PC-3 (cell line): ENCODE measurements at regions not wholly inside any gene's neighbourhood (a gene's known extent, or its start where the extent isn't known, plus 50 kb on each side); places are given as distances from the start of the nearest gene placed in this dataset.
"Not testable (repeated sequence)": the region's sequence is repeated elsewhere in the genome, so short reads cannot be mapped to it uniquely, and the experiment has no call there.

Experiments
- ATAC-seq: fragments of 200-7000 bp; cut with Tn5 transposase; 2 replicates; pipeline ENCODE4 v1.9.1; 2020; ENCODE audit warnings: mild to moderate bottlenecking, moderate library complexity
- BruUV-seq: library from RNA; stranded (reverse); fragments of 400-500 nt; replicated peaks from 2 replicates; lab custom pipeline; 2021; lab: Mats Ljungman, UMichigan
- CTCF ChIA-PET: fragments of 300-600 bp; sonication (Branson Sonifier 250); formaldehyde crosslinking; loops from one replicate; lab custom pipeline; 2022; ENCODE audit warnings: antibody characterized with exemption; lab: Charles Lee
- POLR2A ChIA-PET: fragments of 300-600 bp; sonication (Branson Sonifier 250); formaldehyde crosslinking; loops from one replicate; lab custom pipeline; 2022; ENCODE audit warnings: antibody characterized with exemption; ENCODE audit not compliant: unreplicated experiment; lab: Charles Lee
- DNase-seq: peaks from one replicate; pipeline ENCODE4 v3.0.0-alpha.2; 2015
- H2AFZ ChIP-seq: fragments of 300-600 bp; sonication (generic); 2 replicates; pipeline ENCODE4 v1.6.0; 2016; ENCODE audit warnings: antibody characterized with exemption, low read length
- H3F3A ChIP-seq: fragments of 300-600 bp; sonication (generic); one replicate; pipeline ENCODE4 v1.6.0; 2017; ENCODE audit warnings: antibody characterized with exemption, low read length, control low read depth, mild to moderate bottlenecking; ENCODE audit not compliant: unreplicated experiment
- H3K27ac ChIP-seq: fragments of 300-600 bp; sonication (generic); 2 replicates; pipeline ENCODE4 v1.5.1; 2016; ENCODE audit warnings: mild to moderate bottlenecking, low read length
- H3K27me3 ChIP-seq: fragments of 300-600 bp; sonication (generic); 2 replicates; pipeline ENCODE4 v1.6.1; 2016; ENCODE audit warnings: low read length, mixed read lengths
- H3K36me3 ChIP-seq: fragments of 300-600 bp; sonication (generic); 2 replicates; pipeline ENCODE4 v1.6.1; 2016; ENCODE audit warnings: low read depth, mixed run types, low read length, mixed read lengths
- H3K4me1 ChIP-seq: fragments of 300-600 bp; sonication (generic); 2 replicates; pipeline ENCODE4 v1.5.1; 2016; ENCODE audit warnings: low read length; ENCODE audit not compliant: insufficient read depth
- H3K4me2 ChIP-seq: fragments of 300-600 bp; sonication (generic); 2 replicates; pipeline ENCODE4 v1.6.0; 2016; ENCODE audit warnings: low read length
- H3K4me3 ChIP-seq: fragments of 300-600 bp; sonication (generic); 2 replicates; pipeline ENCODE4 v1.5.1; 2016; ENCODE audit warnings: mild to moderate bottlenecking, low read length, mixed read lengths
- H3K79me2 ChIP-seq: fragments of 300-600 bp; sonication (generic); 2 replicates; pipeline ENCODE4 v1.6.1; 2017; ENCODE audit warnings: low read length, mixed read lengths
- H3K9ac ChIP-seq: fragments of 300-600 bp; sonication (generic); 2 replicates; pipeline ENCODE4 v1.6.0; 2016; ENCODE audit warnings: mild to moderate bottlenecking, low read length
- H3K9me2 ChIP-seq: fragments of 300-600 bp; sonication (generic); replicated peaks from 2 replicates; pipeline ENCODE4 v1.6.1; 2016; ENCODE audit warnings: mixed run types, low read length, mixed read lengths
- H3K9me3 ChIP-seq: fragments of 300-600 bp; sonication (generic); 2 replicates; pipeline ENCODE4 v1.6.1; 2016; ENCODE audit warnings: low read length, mixed read lengths
- H4K20me1 ChIP-seq: fragments of 300-600 bp; sonication (generic); 2 replicates; pipeline ENCODE4 v1.6.1; 2016; ENCODE audit warnings: low read length, mixed read lengths
- CTCF ChIP-seq: fragments of 300-600 bp; sonication (generic); conservative IDR thresholded peaks from 2 replicates; pipeline ENCODE4 v1.5.1; 2017; ENCODE audit warnings: antibody characterized with exemption, low read depth, mild to moderate bottlenecking, low read length
- EZH2 ChIP-seq: fragments of 300-600 bp; sonication (generic); IDR thresholded peaks from one replicate; pipeline ENCODE4 v1.6.1; 2017; ENCODE audit warnings: antibody characterized with exemption, mild to moderate bottlenecking, low read length; ENCODE audit not compliant: unreplicated experiment
- EZH2phosphoT487 ChIP-seq: fragments of 300-600 bp; sonication (generic); IDR thresholded peaks from 2 replicates; pipeline ENCODE4 v1.6.1; 2018; ENCODE audit warnings: mild to moderate bottlenecking, antibody characterized with exemption, low read length, borderline replicate concordance
- intact Hi-C: fragments of 100-400 bp; cut with micrococcal nuclease; formaldehyde crosslinking; loops from 2 replicates; pipeline ENCODE4 v1.9.0; 2023

GRCh38 chr20:26209171-26209941 lies 512.7 kb upstream of the ZNF337 start:
- H3K4me1 ChIP-seq, result no peaks in the 10 kb centered on the region
- H3K4me2 ChIP-seq, result no peak overlapping the region
- H3K27me3 ChIP-seq, result no peaks in the 10 kb centered on the region
- no peak for DNase-seq
- no peaks in the 10 kb centered on the region for H3K9me3 ChIP-seq
- no peak overlapping the region for H3K9ac ChIP-seq
- H3K27ac ChIP-seq, result no peak overlapping the region
- H3K9me2 ChIP-seq, result no peaks in the 10 kb centered on the region
- ATAC-seq, result no peak
- H3K36me3 ChIP-seq, result no peaks in the 10 kb centered on the region
- H4K20me1 ChIP-seq, result no peaks in the 10 kb centered on the region
- BruUV-seq, result no TSS peak
- no peaks in the 10 kb centered on the region for H3K79me2 ChIP-seq
- intact Hi-C loops, result no loop called here
- TF ChIP-seq EZH2, result no peak
- no peak for TF ChIP-seq EZH2phosphoT487
- no peak for TF ChIP-seq CTCF
- POLR2A ChIA-PET, result no interaction called here
- H3F3A ChIP-seq, result no peaks in the 10 kb centered on the region
- CTCF ChIA-PET, result no interaction called here
- no peak overlapping the region for H2AFZ ChIP-seq
- no peak overlapping the region for H3K4me3 ChIP-seq

- Histone ChIP-seq H4K20me1 (no peaks in the 10 kb centered on the region), H3K27ac (no peak overlapping the region), H3K79me2 (no peaks in the 10 kb centered on the region), H3K27me3 (no peaks in the 10 kb centered on the region), H3K36me3 (no peaks in the 10 kb centered on the region), H2AFZ (no peak overlapping the region), H3K9me3 (no peaks in the 10 kb centered on the region), H3K4me3 (no peak overlapping the region), H3F3A (no peaks in the 10 kb centered on the region), H3K9me2 (no peaks in the 10 kb centered on the region), H3K9ac (no peak overlapping the region), H3K4me1 (no peaks in the 10 kb centered on the region), H3K4me2 (no peak overlapping the region)
- no peak for TF ChIP-seq EZH2phosphoT487
- TF ChIP-seq CTCF, result no peak
- TF ChIP-seq EZH2, result no peak
- intact Hi-C loops, result no loop called here
- BruUV-seq, result no TSS peak
- DNase-seq, result no peak
- no peak for ATAC-seq
- ChIA-PET CTCF (no interaction called here), POLR2A (no interaction called here)
Observed at GRCh38 chr20:26208296-26209091, 511.8 kb upstream of the ZNF337 start.

GRCh38 chr20:26207967-26208295 lies 511.3 kb upstream of the ZNF337 start:
- not testable (repeated sequence) for ATAC-seq, H3K27ac ChIP-seq

More at GRCh38 chr20:26207967-26208295, 511.3 kb upstream of the ZNF337 start:
- H3K4me3 ChIP-seq, H3F3A ChIP-seq, H3K4me2 ChIP-seq, BruUV-seq, H2AFZ ChIP-seq, DNase-seq, intact Hi-C loops, H3K9me3 ChIP-seq, H3K4me1 ChIP-seq, H3K9ac ChIP-seq, H3K36me3 ChIP-seq, CTCF ChIA-PET, H3K27me3 ChIP-seq, H4K20me1 ChIP-seq, H3K9me2 ChIP-seq, H3K79me2 ChIP-seq, POLR2A ChIA-PET: not testable (repeated sequence)
